GM12878 (cell line): ENCODE measurements at regions not wholly inside any gene's neighbourhood (a gene's known extent, or its start where the extent isn't known, plus 50 kb on each side); places are given as distances from the start of the nearest gene placed in this dataset.

ENCODE experiments used
- EED ChIP-seq: sonication (generic); IDR thresholded peaks from 2 replicates; pipeline ENCODE4 v1.6.1; 2016; ENCODE audit warnings: antibody characterized with exemption, low read depth
- MEF2B ChIP-seq: fragments of 450-650 bp; IDR thresholded peaks from 2 replicates; pipeline ENCODE4 v1.6.1; 2018; ENCODE audit warnings: mild to moderate bottlenecking, moderate library complexity; ENCODE audit not compliant: partially characterized antibody, poor library complexity, severe bottlenecking
- TAF1 ChIP-seq: IDR thresholded peaks from 2 replicates; pipeline ENCODE4 v1.6.1; 2011; ENCODE audit warnings: mild to moderate bottlenecking, low read depth, low read length, borderline replicate concordance

DNA sequence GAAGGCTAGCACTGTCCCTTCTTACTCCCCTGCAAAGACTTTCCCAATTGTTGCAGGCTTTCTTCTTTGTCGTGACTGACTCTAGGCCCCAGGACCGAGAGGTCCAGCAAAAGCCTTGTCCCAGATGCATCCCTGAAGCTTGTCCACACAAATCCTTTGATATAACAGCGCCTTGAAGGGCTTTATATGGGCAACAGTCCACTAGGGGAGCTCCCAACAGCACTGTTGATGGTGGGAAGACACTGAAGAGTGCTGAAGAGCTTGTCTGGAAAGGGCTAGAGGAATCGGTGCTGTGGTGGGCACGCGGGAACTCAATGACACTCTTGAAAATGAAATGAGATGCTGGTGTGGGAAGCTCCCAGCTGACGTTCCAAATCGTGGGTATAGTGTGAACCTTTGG lies 316.1 kb upstream of the CDH4 start:
- TF ChIP-seq EED: no peak
- TF ChIP-seq TAF1: no peak
- TF ChIP-seq MEF2B: no peak
